Urothelium cell line (cell line): ENCODE measurements at regions not wholly inside any gene's neighbourhood (a gene's known extent, or its start where the extent isn't known, plus 50 kb on each side); places are given as distances from the start of the nearest gene placed in this dataset.

Experiments used
- DNase-seq: peaks from one replicate; pipeline ENCODE4 v3.0.0; 2011; ENCODE audit warnings: low spot score, mixed read lengths
- FAIRE-seq: peaks from 2 replicates; lab custom pipeline; 2011; peaks lifted over from hg19 to GRCh38; lab: Jason Lieb, UNC

- FAIRE-seq (no peak), DNase-seq (no peak)
These were observed 145.3 kb upstream of the ADAMTS5 start for GRCh38 chr21:27112186-27112585.

DNA sequence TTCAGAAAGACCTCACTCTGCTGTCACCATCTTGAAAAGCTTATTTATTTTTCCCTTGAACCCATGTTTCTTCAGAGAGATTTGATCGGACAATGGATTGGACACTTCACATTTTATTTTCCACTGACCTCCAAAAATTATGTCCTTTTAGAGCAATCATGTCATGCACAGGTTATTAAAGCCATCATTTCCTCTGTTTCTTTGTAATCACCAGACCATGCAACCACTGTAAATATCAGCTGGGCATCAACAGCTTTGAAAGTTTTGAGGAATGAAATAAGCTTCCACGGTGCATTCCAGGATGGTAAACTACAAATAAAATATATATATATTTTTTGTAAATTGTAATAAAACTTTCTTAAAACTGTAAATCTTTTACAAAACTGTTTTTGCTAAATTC lies 144.1 kb upstream of the ADAMTS5 start:
- FAIRE-seq (no peak), DNase-seq (no peak)

- no peak for DNase-seq
- FAIRE-seq, result no peak
These were observed 141.8 kb upstream of the ADAMTS5 start for GRCh38 chr21:27108701-27109100.

GRCh38 chr21:27108228-27108627 lies 141.3 kb upstream of the ADAMTS5 start:
- no peak for FAIRE-seq
- DNase-seq, result no peak

GRCh38 chr21:27104846-27105431 lies 138.1 kb upstream of the ADAMTS5 start:
- DNase-seq (peak; percentile 11), FAIRE-seq (no peak)

DNA sequence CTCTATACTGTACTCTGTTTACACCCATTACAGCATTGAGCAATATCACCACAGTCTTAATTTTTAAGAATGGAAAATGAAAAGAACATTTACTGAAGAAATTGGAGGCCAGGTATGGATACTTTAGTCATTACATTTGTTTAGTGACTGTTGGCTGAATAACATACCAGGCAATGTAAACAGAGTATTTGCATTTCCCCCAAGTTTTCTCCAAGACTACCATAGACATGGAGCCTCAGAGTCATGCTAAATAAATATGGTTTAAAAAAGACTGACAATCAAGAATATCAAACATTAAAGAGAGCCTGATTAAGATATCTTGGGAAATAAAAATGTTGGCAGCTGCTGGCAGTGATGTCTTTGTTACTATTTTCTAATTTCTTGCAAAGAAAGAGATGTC lies 136.9 kb upstream of the ADAMTS5 start:
- DNase-seq, result no peak

GRCh38 chr21:27101523-27101922 lies 134.6 kb upstream of the ADAMTS5 start:
- DNase-seq (no peak), FAIRE-seq (no peak)

More for the DNA sequence above, 136.9 kb upstream of the ADAMTS5 start:
- no peak for FAIRE-seq

DNA sequence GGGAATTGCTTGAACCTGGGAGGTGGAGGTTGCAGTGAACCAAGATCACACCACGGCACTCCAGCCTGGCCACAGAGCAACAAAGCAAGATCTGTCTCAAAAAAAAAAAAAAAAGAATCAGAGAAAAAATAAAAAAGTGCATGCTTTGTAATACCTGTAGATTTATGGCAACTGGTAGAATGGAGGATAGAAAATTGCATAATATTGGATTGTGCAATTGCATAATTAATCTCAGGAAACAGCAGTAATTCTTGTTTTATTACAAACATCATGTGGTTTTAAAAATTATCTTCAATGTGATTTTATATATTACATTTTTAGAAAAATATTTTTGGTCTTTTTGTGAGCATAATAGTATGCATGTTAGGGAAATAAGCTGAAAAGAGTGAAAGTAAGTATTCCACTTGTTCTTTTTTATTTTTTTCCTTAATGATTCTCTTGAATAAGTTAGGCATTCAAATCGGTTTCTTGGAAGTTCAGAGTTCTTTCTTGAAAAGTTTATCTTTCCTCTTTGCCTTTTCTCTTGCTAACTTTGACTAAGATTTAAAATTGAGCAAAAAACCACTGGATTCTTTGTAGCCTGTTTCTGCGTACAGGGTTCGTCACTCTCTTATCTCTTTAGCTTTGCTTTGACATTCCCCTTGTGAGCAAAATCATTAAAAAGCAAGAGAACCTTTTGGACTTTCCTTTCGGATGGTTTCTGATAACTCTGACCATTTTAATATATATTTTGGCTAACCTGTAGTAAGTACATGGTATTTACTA lies 127.5 kb upstream of the ADAMTS5 start:
- peak; percentile 17 for FAIRE-seq
- DNase-seq, result no peak

- FAIRE-seq (no peak), DNase-seq (no peak)
These were observed 119.7 kb upstream of the ADAMTS5 start for GRCh38 chr21:27086630-27087029.

DNA sequence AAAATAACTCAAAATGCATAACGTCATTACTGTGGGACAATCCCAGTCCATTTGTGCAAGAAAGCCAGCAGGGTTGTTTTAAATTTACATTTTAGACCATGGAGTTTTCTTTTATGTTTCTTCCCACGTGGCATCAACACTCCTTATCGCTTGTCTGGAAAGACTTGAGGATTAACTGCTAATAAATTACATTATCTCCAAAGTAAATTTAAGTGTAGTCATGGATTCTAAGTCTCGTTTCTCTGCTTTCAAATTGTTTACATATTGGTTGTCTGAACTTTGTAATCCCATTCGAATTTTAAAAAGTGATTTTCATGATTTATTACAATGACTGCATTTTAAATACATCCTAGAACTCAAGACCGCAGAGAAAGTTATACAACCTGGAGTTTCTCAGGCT lies 119.3 kb upstream of the ADAMTS5 start:
- FAIRE-seq, result no peak
- no peak for DNase-seq

DNA sequence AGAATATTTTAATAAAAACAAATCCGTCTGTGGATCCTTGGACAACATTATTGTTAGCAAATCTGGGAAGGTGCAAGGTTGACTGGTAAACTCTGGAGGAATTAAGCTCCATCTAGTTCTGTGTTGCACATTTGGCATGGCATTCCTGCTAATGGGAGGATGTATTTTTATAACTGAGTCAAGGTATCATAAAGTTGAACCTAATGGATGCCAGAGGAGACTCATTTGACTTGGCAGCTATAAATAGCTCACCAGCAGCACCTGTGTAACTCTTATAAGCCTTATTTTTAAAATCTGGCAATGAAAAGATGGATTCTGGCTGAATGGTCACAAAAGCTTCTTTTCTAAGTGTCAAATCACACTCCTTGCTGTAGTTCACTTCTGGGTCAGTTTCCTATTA lies 118.5 kb upstream of the ADAMTS5 start:
- no peak for FAIRE-seq
- no peak for DNase-seq

DNA sequence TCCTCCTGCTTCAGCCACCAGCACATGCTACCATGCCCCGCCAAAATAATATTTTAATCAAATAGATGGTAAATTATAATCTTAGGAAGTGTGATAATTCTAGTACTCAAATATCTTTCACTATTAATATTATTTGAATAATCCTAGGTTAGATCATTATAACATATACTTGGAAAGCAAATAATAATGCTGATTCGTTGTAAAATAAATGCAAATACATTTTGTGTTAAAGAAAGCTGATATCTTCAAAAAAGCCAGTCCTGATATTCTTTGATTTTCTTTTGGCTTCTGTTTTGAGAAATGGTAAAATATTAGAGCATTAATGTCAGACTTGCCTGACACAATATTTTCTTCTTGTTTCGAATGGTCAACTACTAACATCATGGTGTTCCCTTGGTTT lies 116.3 kb upstream of the ADAMTS5 start:
- DNase-seq (no peak), FAIRE-seq (no peak)

GRCh38 chr21:27082431-27083010 lies 115.6 kb upstream of the ADAMTS5 start:
- FAIRE-seq (no peak), DNase-seq (no peak)

DNA sequence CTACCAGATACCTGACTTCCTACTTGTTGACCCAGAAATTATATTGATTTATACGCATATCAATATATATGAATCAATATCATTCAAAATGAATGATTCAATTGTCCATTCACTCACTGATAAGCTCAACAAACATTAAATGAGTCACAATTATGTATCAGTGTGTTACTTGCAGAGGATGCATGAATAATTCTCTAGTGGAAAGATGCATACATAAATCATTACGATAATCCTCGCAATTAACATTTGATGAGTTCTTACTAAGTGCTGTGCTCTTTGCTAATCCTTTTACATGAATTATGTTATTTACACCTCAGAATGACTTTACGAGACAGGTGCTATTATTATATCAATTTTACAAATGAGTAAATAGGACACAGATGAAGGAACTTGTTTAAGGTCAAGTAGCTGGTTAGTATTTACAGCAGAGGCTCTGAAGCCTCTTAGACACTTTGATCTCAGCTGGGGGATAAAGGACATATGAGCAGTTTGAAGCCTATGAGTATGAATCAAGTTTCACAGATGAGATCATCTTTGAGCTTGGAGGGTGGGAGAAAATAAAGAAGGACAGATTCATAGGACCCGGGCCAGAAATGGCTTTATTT lies 112.8 kb upstream of the ADAMTS5 start:
- DNase-seq (no peak), FAIRE-seq (no peak)

DNA sequence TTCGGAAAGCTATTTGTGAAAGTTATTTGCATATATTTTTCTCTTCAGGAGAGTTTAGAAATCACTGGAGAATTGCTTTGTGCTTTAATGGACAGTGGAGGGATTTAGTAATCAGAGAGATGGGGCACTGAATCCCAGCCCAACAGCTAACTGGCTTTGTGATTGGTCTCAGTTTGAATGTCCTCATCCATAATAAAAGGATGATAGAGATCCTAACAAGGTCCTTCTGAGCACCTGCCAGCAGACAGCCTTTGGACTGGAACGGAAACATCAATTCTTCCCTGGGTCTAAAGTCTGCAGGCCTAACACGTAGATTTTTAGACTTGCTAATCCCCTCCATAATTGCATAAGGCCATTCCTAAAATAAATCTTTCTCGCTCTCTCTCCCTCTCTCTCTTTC lies 112.0 kb upstream of the ADAMTS5 start:
- FAIRE-seq, result peak; percentile 53
- DNase-seq, result no peak

DNA sequence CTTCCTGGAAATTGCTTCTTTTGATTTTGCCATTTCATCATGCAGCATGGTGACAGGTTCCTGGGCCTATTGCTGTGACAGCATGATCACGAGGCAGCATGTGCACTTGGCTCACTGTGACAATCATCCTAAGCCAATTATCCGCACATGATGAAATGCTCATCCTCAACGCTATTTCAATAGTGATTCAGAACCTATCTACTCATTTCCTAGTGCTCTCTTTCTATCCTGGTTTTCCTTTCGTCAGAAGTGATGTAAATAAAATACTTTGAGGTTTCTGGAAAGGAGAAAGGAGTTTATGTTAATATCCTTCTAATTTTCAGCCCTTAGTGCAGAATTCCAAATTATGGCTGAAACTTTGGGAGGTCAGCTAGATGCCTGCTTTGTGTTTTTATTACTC lies 110.6 kb upstream of the ADAMTS5 start:
- DNase-seq, result no peak
- peak; percentile 76 for FAIRE-seq

GRCh38 chr21:27076025-27076424 lies 109.1 kb upstream of the ADAMTS5 start:
- no peak for FAIRE-seq
- DNase-seq, result no peak

- no peak for FAIRE-seq
- DNase-seq, result no peak
These were observed 104.2 kb upstream of the ADAMTS5 start for GRCh38 chr21:27070861-27071670.

GRCh38 chr21:27068811-27069210 lies 101.9 kb upstream of the ADAMTS5 start:
- DNase-seq, result no peak

DNA sequence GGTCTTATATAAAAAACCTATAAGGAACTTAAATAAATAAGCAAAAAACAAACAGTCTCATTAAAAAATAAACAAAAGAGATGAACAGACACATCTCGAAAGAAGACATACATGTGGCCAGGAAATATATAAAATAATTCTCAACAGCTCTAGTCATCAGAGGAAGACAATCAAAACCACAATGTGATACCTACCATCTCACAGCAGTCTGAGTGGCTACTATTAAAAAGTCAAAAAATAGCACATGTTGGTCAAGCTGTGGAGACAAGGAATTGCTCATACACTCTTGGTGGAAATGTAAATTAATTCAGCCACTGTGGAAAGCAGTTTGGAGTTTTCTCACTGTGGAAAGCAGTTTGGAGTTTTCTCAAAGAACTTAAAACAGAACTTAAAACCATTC lies 100.3 kb upstream of the ADAMTS5 start:
- DNase-seq (no peak), FAIRE-seq (no peak)

More at GRCh38 chr21:27068811-27069210, 101.9 kb upstream of the ADAMTS5 start:
- no peak for FAIRE-seq

- FAIRE-seq (no peak), DNase-seq (no peak)
These were observed 95.6 kb upstream of the ADAMTS5 start for GRCh38 chr21:27062443-27062842.
